GM12878 (cell line): ENCODE measurements at regions not wholly inside any gene's neighbourhood (a gene's known extent, or its start where the extent isn't known, plus 50 kb on each side); places are given as distances from the start of the nearest gene placed in this dataset.

Experiments used
- ATAC-seq: fragments of 200-7000 bp; cut with Tn5 transposase; 3 replicates; pipeline ENCODE4 v1.9.1; 2020; ENCODE audit warnings: mild to moderate bottlenecking, moderate library complexity
- BruUV-seq: library from RNA; stranded (reverse); fragments of 400-500 nt; replicated peaks from 2 replicates; lab custom pipeline; 2021; lab: Mats Ljungman, UMichigan
- CTCF ChIA-PET: fragments of 300-600 bp; sonication (Branson Sonifier 250); formaldehyde crosslinking; extraction: SDS; loops from one replicate; lab custom pipeline; 2021; ENCODE audit warnings: inconsistent platforms; lab: Yijun Ruan, JAX
- POLR2A ChIA-PET: fragments of 350-600 bp; formaldehyde crosslinking; extraction: SDS; loops from one replicate; lab custom pipeline; 2021; ENCODE audit warnings: inconsistent platforms; lab: Charles Lee
- RAD21 ChIA-PET: fragments of 300-600 bp; sonication (Branson Sonifier 250); formaldehyde crosslinking; loops from one replicate; lab custom pipeline; 2023; ENCODE audit warnings: antibody characterized with exemption; ENCODE audit not compliant: unreplicated experiment; lab: Charles Lee
- SMC1A ChIA-PET: fragments of 300-600 bp; sonication (Branson Sonifier 250); formaldehyde crosslinking; loops from one replicate; lab custom pipeline; 2023; ENCODE audit not compliant: unreplicated experiment, uncharacterized antibody; lab: Charles Lee
- DNase-seq: peaks from one replicate; pipeline ENCODE4 v3.0.0-alpha.2; 2011; ENCODE audit warnings: low read depth, low spot score
- FAIRE-seq: peaks from 3 replicates; lab custom pipeline; 2011; peaks lifted over from hg19 to GRCh38; lab: Jason Lieb, UNC
- H2AFZ ChIP-seq: 2 replicates; pipeline ENCODE4 v1.6.0; 2011; ENCODE audit warnings: low read depth, low read length, control low read depth; ENCODE audit not compliant: control insufficient read depth
- H3K27ac ChIP-seq: 2 replicates; pipeline ENCODE4 v1.5.1; 2011; ENCODE audit warnings: control low read depth; ENCODE audit not compliant: control insufficient read depth, insufficient read depth
- H3K27me3 ChIP-seq, 2 experiments: replicated peaks in 1 of 2; 2 replicates each; pipeline versions ENCODE4 v1.6.0 to v1.6.1; 2011; ENCODE audit warnings: low read length in 1 of 2; ENCODE audit not compliant: control insufficient read depth in 2 of 2, insufficient read depth in 2 of 2
- H3K36me3 ChIP-seq, 2 experiments: 2 replicates each; pipeline ENCODE4 v1.5.1; 2011; ENCODE audit warnings: low read length in 1 of 2; ENCODE audit not compliant: control insufficient read depth in 2 of 2, insufficient read depth in 2 of 2
- H3K4me1 ChIP-seq: 2 replicates; pipeline ENCODE4 v1.6.1; 2011; ENCODE audit warnings: mild to moderate bottlenecking, low read length, moderate library complexity, mixed read lengths; ENCODE audit not compliant: control insufficient read depth, insufficient read depth
- H3K4me2 ChIP-seq: 2 replicates; pipeline ENCODE4 v1.6.0; 2011; ENCODE audit warnings: control low read depth; ENCODE audit not compliant: control insufficient read depth, insufficient read depth
- H3K4me3 ChIP-seq: fragments of 200-600 bp; sonication (generic); 2 replicates; pipeline ENCODE4 v1.5.1; 2016
- H3K79me2 ChIP-seq: 2 replicates; pipeline ENCODE4 v1.6.0; 2011; ENCODE audit warnings: low read length; ENCODE audit not compliant: control insufficient read depth, insufficient read depth
- H3K9ac ChIP-seq: 2 replicates; pipeline ENCODE4 v1.8.0; 2011; ENCODE audit warnings: low read length, control low read depth, mixed read lengths; ENCODE audit not compliant: control insufficient read depth, insufficient read depth
- H3K9me3 ChIP-seq: replicated peaks from 3 replicates; pipeline ENCODE4 v1.5.1; 2011; ENCODE audit warnings: mild to moderate bottlenecking, low read length; ENCODE audit not compliant: control insufficient read depth, insufficient read depth
- H4K20me1 ChIP-seq: 2 replicates; pipeline ENCODE4 v1.6.0; 2011; ENCODE audit not compliant: control insufficient read depth, insufficient read depth
- ATF7 ChIP-seq: fragments of 450-650 bp; IDR thresholded peaks from 2 replicates; pipeline ENCODE4 v1.6.1; 2016; ENCODE audit warnings: low read depth, mild to moderate bottlenecking
- CHD1 ChIP-seq: IDR thresholded peaks from 2 replicates; pipeline ENCODE4 v1.6.1; 2012; ENCODE audit warnings: low read depth, low read length, improper control_type of control experiment
- MXI1 ChIP-seq: fragments of 150-350 bp; IDR thresholded peaks from 2 replicates; pipeline ENCODE4 v1.6.1; 2011; ENCODE audit warnings: low read depth, mild to moderate bottlenecking, inconsistent platforms, low read length, improper control_type of control experiment
- NFIC ChIP-seq: IDR thresholded peaks from 2 replicates; pipeline ENCODE4 v1.6.1; 2012; ENCODE audit warnings: low read depth, mild to moderate bottlenecking, inconsistent platforms, low read length, moderate library complexity
- NR2C2 ChIP-seq: IDR thresholded peaks from 2 replicates; pipeline ENCODE4 v1.6.1; 2011; ENCODE audit warnings: borderline replicate concordance, low read depth; ENCODE audit not compliant: control insufficient read depth, insufficient read length
- PKNOX1 ChIP-seq: fragments of 450-650 bp; IDR thresholded peaks from 2 replicates; pipeline ENCODE4 v1.6.1; 2016; ENCODE audit warnings: mild to moderate bottlenecking
- RAD21 ChIP-seq: IDR thresholded peaks from 2 replicates; pipeline ENCODE4 v1.6.1; 2011; ENCODE audit warnings: mild to moderate bottlenecking, low read depth, low read length, moderate library complexity; ENCODE audit not compliant: insufficient read depth
- TARDBP ChIP-seq: IDR thresholded peaks from 2 replicates; pipeline ENCODE4 v1.6.1; 2016; ENCODE audit warnings: borderline replicate concordance
- ZBTB4 ChIP-seq: fragments of 450-650 bp; formaldehyde crosslinking; IDR thresholded peaks from 2 replicates; pipeline ENCODE4 v1.4.0; 2022; ENCODE audit warnings: mild to moderate bottlenecking, moderate library complexity
- ZNF384 ChIP-seq: IDR thresholded peaks from 2 replicates; pipeline ENCODE4 v1.6.1; 2012; ENCODE audit warnings: low read depth, mild to moderate bottlenecking, low read length, improper control_type of control experiment, borderline replicate concordance
- ZSCAN29 ChIP-seq: fragments of 450-650 bp; IDR thresholded peaks from 2 replicates; pipeline ENCODE4 v1.6.1; 2017; ENCODE audit warnings: mild to moderate bottlenecking, moderate library complexity
- WGBS: methylation state at CpG from one replicate; pipeline ENCODE4 v1.1.6; 2016; ENCODE audit warnings: low lambda C conversion rate; ENCODE audit not compliant: insufficient replicate concordance, insufficient coverage; ENCODE audit errors: missing lambda C conversion rate; 5-methylcytosine and 5-hydroxymethylcytosine counted together
- in situ Hi-C: fragments of 300-500 bp; cut with MboI; formaldehyde crosslinking; loops from 9 replicates; pipeline ENCODE4 v1.14.3; 2018; ENCODE audit warnings: mixed read lengths
- intact Hi-C: fragments of 100-400 bp; cut with micrococcal nuclease; formaldehyde crosslinking; loops from one replicate; pipeline ENCODE4 v1.14.2; 2022; ENCODE audit not compliant: unreplicated experiment
- TF ChIP-seq, protein P1 (sequence below): fragments of 450-650 bp; IDR thresholded peaks from 2 replicates; pipeline ENCODE4 v1.6.1; 2017; ENCODE audit warnings: mild to moderate bottlenecking, low read depth, inconsistent platforms; ENCODE audit not compliant: poor library complexity, severe bottlenecking
- TF ChIP-seq, protein P2 (sequence below): fragments of 450-650 bp; IDR thresholded peaks from 2 replicates; pipeline ENCODE4 v1.6.1; 2016; ENCODE audit warnings: mild to moderate bottlenecking, moderate library complexity, borderline replicate concordance

DNA sequence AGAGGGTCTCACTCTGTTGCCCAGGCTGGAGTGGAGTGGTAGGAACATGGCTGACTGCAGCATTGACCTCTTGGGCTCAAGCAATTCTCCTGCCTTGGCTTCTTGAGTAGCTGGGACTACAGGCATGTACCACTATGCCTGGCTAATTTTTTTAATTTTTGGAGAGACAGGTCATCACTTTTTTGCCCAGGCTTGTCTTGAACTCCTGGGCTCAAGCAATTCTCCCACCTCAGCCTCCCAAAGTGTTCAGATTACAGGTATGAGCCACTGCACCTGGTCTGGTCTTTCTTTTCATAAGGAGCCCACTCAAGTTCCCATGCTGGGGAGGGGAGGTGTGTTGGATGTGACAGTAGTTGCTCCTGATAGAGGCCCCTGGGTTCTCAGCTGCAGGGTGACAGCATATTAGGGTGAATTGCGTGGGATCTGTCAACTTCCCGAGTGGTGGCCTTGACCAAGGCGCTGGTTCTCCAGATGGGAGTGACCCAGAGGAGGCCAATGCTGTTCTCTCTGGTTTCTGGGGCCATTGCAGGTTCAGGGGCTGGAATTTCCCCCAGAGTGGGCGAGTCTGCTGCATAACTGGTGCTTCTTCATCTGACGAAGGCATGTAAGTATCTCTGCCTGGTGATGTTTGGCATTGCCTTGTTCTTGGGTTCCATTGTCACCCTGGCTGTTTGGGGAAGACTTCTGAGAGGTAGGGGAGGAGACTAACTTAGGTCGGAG lies 52.4 kb upstream of the ESRRB start:
- Histone ChIP-seq H3K36me3 (no peaks in the 10 kb centered on the region), H3K4me3 (no peak overlapping the region), H3K9ac (no peak overlapping the region), H3K4me2 (no peak overlapping the region), H2AFZ (no peak overlapping the region), H3K27ac (no peak overlapping the region), H3K27me3 (peaks cover 0 to 3% of the 10 kb centered on the region in 2 experiments; a peak in 1 of 4 replicates), H4K20me1 (no peaks in the 10 kb centered on the region), H3K4me1 (no peaks in the 10 kb centered on the region), H3K79me2 (no peaks in the 10 kb centered on the region), H3K9me3 (no peaks in the 10 kb centered on the region)
- no peak for FAIRE-seq
- intact Hi-C loops: no loop called here
- CTCF ChIA-PET: no interaction called here
- RAD21 ChIA-PET: no interaction called here
- in situ Hi-C loops: no loop called here
- DNase-seq: no peak
- BruUV-seq: no TSS peak
- POLR2A ChIA-PET: no interaction called here
- SMC1A ChIA-PET: no interaction called here
- WGBS: 34% methylated on average over 6 of the region's 6 CpGs
- no peak for ATAC-seq
- TF ChIP-seq ZSCAN29 (no peak), TARDBP (no peak), MXI1 (no peak), CHD1 (no peak), PKNOX1 (no peak), ATF7 (no peak), ZNF384 (no peak), NFIC (no peak), NR2C2 (no peak), RAD21 (no peak), ZBTB4 (CRISPR knock-in tag) (no peak)
- TF ChIP-seq, protein P1, sequence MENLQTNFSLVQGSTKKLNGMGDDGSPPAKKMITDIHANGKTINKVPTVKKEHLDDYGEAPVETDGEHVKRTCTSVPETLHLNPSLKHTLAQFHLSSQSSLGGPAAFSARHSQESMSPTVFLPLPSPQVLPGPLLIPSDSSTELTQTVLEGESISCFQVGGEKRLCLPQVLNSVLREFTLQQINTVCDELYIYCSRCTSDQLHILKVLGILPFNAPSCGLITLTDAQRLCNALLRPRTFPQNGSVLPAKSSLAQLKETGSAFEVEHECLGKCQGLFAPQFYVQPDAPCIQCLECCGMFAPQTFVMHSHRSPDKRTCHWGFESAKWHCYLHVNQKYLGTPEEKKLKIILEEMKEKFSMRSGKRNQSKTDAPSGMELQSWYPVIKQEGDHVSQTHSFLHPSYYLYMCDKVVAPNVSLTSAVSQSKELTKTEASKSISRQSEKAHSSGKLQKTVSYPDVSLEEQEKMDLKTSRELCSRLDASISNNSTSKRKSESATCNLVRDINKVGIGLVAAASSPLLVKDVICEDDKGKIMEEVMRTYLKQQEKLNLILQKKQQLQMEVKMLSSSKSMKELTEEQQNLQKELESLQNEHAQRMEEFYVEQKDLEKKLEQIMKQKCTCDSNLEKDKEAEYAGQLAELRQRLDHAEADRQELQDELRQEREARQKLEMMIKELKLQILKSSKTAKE: no peak
- TF ChIP-seq, protein P2, sequence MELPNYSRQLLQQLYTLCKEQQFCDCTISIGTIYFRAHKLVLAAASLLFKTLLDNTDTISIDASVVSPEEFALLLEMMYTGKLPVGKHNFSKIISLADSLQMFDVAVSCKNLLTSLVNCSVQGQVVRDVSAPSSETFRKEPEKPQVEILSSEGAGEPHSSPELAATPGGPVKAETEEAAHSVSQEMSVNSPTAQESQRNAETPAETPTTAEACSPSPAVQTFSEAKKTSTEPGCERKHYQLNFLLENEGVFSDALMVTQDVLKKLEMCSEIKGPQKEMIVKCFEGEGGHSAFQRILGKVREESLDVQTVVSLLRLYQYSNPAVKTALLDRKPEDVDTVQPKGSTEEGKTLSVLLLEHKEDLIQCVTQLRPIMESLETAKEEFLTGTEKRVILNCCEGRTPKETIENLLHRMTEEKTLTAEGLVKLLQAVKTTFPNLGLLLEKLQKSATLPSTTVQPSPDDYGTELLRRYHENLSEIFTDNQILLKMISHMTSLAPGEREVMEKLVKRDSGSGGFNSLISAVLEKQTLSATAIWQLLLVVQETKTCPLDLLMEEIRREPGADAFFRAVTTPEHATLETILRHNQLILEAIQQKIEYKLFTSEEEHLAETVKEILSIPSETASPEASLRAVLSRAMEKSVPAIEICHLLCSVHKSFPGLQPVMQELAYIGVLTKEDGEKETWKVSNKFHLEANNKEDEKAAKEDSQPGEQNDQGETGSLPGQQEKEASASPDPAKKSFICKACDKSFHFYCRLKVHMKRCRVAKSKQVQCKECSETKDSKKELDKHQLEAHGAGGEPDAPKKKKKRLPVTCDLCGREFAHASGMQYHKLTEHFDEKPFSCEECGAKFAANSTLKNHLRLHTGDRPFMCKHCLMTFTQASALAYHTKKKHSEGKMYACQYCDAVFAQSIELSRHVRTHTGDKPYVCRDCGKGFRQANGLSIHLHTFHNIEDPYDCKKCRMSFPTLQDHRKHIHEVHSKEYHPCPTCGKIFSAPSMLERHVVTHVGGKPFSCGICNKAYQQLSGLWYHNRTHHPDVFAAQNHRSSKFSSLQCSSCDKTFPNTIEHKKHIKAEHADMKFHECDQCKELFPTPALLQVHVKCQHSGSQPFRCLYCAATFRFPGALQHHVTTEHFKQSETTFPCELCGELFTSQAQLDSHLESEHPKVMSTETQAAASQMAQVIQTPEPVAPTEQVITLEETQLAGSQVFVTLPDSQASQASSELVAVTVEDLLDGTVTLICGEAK: no peak
